ENCODE measurements at regions not wholly inside any gene's neighbourhood (a gene's known extent, or its start where the extent isn't known, plus 50 kb on each side); places are given as distances from the start of the nearest gene placed in this dataset.

DNA sequence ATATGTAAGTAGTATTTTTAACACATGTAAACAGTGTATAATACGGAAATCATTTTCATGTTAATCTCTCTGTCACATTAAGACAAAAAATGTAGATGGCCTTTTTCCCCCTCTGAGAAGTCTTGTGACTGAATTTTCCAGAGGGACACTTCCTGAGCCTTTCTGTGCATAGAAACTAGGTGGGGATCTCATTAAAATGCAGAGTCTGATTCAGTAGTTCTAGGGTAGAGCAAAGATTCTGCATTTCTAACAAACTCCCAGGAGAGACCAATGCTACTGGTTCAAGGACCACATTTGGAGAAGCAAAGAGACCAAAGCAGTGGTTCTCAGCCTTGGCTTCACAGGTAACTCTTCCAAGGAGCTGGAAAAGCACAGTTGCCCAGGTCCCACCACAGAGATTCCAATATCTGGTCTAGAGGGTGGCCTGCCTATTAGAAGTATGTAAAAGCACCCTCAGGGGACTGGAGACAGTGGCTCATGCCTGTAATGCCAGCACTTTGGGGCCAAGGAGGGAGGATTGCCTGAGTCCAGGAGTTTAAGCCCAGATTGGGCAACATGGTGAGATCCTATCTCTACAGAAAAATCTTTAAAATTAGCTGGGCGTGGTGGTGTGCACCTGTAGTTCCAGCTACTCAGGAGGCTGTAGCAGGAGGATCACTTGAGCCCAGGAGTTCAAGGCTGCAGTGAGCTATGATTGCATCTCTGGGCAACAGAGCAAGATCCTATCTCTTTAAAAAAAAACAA, 378.5 kb downstream of the KIF16B start:
- TF ChIP-seq POLR2A (IDR thresholded peaks at IDR 0.05; ENCODE audit: low read depth, low read length) (no peak), POLR2AphosphoS5 (IDR thresholded peaks at IDR 0.05; ENCODE audit: low read depth, low read length) (no peak), PAX5 (IDR thresholded peaks at IDR 0.05; ENCODE audit: insufficient read depth, low read length, severe bottlenecking) (no peak)
